ENCODE measurements at regions not wholly inside any gene's neighbourhood (a gene's known extent, or its start where the extent isn't known, plus 50 kb on each side); places are given as distances from the start of the nearest gene placed in this dataset.

GRCh38 chr2:18870307-18870706, 280.9 kb upstream of the NT5C1B start:
- no peak for TF ChIP-seq CTCF (conservative IDR thresholded peaks at IDR 0.05)
- TF ChIP-seq ZFX (IDR thresholded peaks at IDR 0.05), result no peak
